VCaP (cell line): ENCODE measurements at regions not wholly inside any gene's neighbourhood (a gene's known extent, or its start where the extent isn't known, plus 50 kb on each side); places are given as distances from the start of the nearest gene placed in this dataset.

Experiments used
- H3K27ac ChIP-seq: fragments of 450-650 bp; 2 replicates; pipeline ENCODE4 v1.5.1; 2017
- CTCF ChIP-seq: fragments of 450-650 bp; conservative IDR thresholded peaks from 2 replicates; pipeline ENCODE4 v1.5.1; 2017; ENCODE audit warnings: mild to moderate bottlenecking, moderate library complexity

DNA sequence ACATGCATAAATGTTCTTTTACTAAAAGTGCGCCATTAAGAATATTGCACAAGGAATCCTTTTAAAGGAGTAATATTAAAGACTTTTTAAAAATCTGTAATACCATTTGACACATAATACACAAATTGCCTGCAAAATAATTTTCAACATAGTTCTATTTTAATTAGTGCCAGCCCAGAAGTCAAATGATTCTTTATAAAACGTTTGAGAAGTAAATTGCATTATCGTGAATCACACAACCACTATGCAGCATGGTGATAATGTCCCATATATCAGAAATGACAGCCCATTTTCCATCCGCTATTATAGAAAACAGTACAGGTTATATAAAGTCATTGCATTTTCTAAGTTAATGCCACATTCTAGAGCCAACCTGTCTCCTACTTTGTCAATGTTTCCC lies 324.0 kb downstream of the IPMK start:
- no peak for TF ChIP-seq CTCF
- no peak overlapping the region for H3K27ac ChIP-seq

GRCh38 chr10:57925045-57925444 lies 342.6 kb downstream of the IPMK start:
- H3K27ac ChIP-seq: peak overlapping the region; percentile 89

DNA sequence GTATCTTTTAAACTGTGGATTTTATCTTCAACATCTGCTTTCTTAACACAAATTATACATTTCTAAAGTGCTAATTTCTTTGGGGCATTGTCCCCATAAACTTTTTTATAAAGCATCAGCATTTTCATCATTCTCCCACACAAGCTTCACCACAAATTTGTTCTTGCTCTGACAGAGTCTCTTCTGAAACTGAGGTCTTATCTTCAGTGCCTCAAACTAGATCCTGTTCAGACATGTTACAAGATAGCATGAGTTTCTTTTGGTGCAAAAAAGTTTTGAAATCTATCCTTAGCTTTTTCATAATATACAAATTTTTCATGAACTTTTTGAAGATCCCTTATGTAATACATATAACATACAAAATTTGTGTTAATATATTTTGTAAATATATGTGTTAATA lies 346.6 kb downstream of the IPMK start:
- no peak overlapping the region for H3K27ac ChIP-seq
- TF ChIP-seq CTCF: no peak

More at GRCh38 chr10:57925045-57925444, 342.6 kb downstream of the IPMK start:
- no peak for TF ChIP-seq CTCF

- peak overlapping the region; percentile 13; the same call in 1 of the 2 replicates for H3K27ac ChIP-seq
- TF ChIP-seq CTCF: no peak
These were observed 347.8 kb downstream of the IPMK start for GRCh38 chr10:57919864-57920263.

DNA sequence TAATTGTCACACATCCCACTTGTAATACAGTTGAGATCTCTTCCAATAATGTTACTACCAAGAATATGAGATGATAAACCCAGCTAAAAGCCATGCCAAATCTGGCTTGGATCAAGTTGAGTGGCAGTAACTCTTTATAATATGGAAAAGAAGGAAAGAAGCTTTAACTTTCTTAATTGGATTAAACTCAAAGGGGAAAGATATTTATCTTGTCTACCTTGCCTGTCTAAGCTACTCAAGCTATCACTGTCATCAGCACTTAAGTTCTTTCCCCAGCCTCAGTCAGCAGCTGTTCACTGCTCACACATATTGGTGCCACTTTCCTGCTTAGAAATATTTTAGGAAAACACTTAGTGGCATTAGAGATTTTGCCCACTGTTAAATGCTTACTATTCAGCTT lies 350.7 kb downstream of the IPMK start:
- no peak for TF ChIP-seq CTCF

GRCh38 chr10:57905861-57906260 lies 361.8 kb downstream of the IPMK start:
- TF ChIP-seq CTCF: no peak
- peak overlapping the region; percentile 56 for H3K27ac ChIP-seq

More for the DNA sequence above, 350.7 kb downstream of the IPMK start:
- no peak overlapping the region for H3K27ac ChIP-seq

DNA sequence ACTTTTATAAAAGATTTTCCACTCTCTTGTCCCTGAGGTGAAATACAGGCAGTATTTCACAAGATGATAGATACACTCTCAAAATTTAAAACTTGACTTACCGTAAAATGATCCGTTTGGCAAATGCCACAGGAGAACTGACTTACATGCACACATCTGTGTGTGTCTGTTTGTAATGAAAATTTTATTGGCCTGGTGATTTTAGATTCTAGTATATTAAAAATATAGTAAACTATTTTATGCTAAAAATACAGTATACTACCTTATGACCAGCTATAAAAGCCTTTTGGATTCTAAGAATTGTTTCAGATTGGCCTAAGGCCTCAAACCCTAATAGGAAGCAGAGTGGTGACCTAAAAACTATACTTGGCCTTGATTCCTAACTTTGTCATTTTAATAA lies 362.7 kb downstream of the IPMK start:
- H3K27ac ChIP-seq: peak overlapping the region; percentile 56
- no peak for TF ChIP-seq CTCF

DNA sequence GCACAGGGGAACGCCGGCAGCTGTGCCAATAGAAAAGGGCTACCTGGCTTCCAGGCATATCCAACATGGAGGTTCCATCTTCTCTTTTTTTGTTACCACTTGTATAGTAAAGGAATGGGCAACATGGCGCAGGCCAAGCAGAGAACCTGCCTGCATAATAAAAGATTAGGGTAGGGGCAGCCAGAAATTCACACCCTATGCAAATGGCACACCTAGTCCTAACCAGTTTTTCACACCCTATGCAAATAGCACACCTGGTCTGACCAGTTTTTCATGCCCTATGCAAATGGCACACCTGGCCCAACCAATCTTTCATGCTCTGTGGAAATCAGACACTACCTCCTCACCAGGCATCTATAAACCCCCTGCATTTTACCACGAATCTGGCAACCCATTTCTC lies 369.5 kb downstream of the IPMK start:
- H3K27ac ChIP-seq: no peak overlapping the region
- TF ChIP-seq CTCF: no peak
